ENCODE measurements at regions not wholly inside any gene's neighbourhood (a gene's known extent, or its start where the extent isn't known, plus 50 kb on each side); places are given as distances from the start of the nearest gene placed in this dataset.

DNA sequence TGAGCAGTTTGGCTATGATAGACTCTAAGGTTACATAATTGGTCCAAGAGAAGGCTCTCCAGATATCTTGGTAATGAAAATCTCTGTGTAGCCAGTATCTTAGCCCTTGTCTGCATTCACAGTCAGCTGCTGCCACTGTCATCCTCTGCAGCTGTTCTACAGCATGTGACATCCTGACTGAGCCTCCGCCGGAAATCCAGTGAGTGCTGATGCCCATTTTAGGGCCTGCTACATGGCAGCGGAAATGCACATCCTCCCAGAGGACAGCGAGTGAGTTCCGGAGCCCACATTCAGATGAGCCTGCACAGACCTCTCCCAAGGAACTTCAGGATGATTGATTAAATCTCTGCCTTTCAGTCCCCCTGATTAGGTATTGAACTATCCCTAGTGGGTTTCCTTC lies 237.1 kb downstream of the HHIPL2 start:
- peak overlapping the region; percentile 4 for H3K56ac ChIP-seq (replicated peaks; ENCODE audit: insufficient read length, low read depth, low read length)
- TF ChIP-seq SRF (IDR thresholded peaks at IDR 0.05; ENCODE audit: low read depth, low read length) (peak; percentile 69), POU5F1 (IDR thresholded peaks at IDR 0.05; ENCODE audit: low read depth, low read length) (no peak)
- ChIA-PET CTCF (ENCODE audit: partially characterized antibody) (no interaction called here), POLR2A (ENCODE audit: partially characterized antibody) (no interaction called here)
- no peaks in the 10 kb centered on the region for H3K23me2 ChIP-seq (ENCODE audit: low read depth, low read length)
- no peak overlapping the region for H4K8ac ChIP-seq (ENCODE audit: extremely low read depth, insufficient read depth, low read length)
- no peak overlapping the region for H2BK20ac ChIP-seq (ENCODE audit: low read length)
- H3K18ac ChIP-seq (ENCODE audit: extremely low read depth, low read length): no peak overlapping the region
- no peak overlapping the region for H3K4ac ChIP-seq (replicated peaks; ENCODE audit: insufficient read length, low read depth, low read length)
- H2AFZ ChIP-seq (ENCODE audit: low read length): peak overlapping the region; percentile 15; the same call in 1 of the 2 replicates
- no peak overlapping the region for H2AK5ac ChIP-seq (ENCODE audit: low read depth, low read length)
- no peaks in the 10 kb centered on the region for H4K20me1 ChIP-seq (replicated peaks in 1 of 2; ENCODE audit: control insufficient read depth in 1 of 2, insufficient read depth in 2 of 2, low read length in 2 of 2)
- H3K23ac ChIP-seq (ENCODE audit: insufficient read length): no peak overlapping the region
- no peaks in the 10 kb centered on the region for H3K27me3 ChIP-seq (replicated peaks in 1 of 4; ENCODE audit: control insufficient read depth in 3 of 4, extremely low read depth in 1 of 4, insufficient read depth in 3 of 4, low read length in 3 of 4)
- H3K4me2 ChIP-seq (ENCODE audit: insufficient read depth in 1 of 2, low read depth in 2 of 2, low read length in 2 of 2): no peak overlapping the region
- H2BK120ac ChIP-seq (replicated peaks; ENCODE audit: low read depth, low read length): no peak overlapping the region
- H2BK5ac ChIP-seq (ENCODE audit: low read depth, low read length): no peak overlapping the region
- no peak overlapping the region for H3K14ac ChIP-seq (ENCODE audit: insufficient read length)
- no peak for FAIRE-seq
- H3K27ac ChIP-seq (ENCODE audit: low read depth, low read length): no peak overlapping the region
- 88% methylated on average over 5 of the region's 5 CpGs; no CpG with 5 or more reads in 1 of the 2 experiments for WGBS, 2 experiments (ENCODE audit: extremely low coverage in 1 of 2, insufficient coverage in 1 of 2, insufficient read length in 1 of 2, insufficient replicate concordance in 2 of 2, low coverage in 1 of 2, low lambda C conversion rate in 2 of 2, missing lambda C conversion rate in 1 of 2)
- H3K79me1 ChIP-seq (ENCODE audit: low read depth, low read length): no peaks in the 10 kb centered on the region
- no peak overlapping the region for H4K91ac ChIP-seq (replicated peaks; ENCODE audit: insufficient read length, low read length)
- no peaks in the 10 kb centered on the region for H3K36me3 ChIP-seq (ENCODE audit: control insufficient read depth in 2 of 4, insufficient read depth in 4 of 4, low read length in 3 of 4)
- H3K4me1 ChIP-seq (replicated peaks in 1 of 4; ENCODE audit: control insufficient read depth in 3 of 4, insufficient read depth in 4 of 4, low read length in 3 of 4): no peaks in the 10 kb centered on the region
- no peak for DNase-seq (ENCODE audit: low read depth in 1 of 2, low spot score in 2 of 2)
- no peak overlapping the region for H4K5ac ChIP-seq (ENCODE audit: insufficient read length, low read depth, low read length)
- no peaks in the 10 kb centered on the region for H3K9me3 ChIP-seq (ENCODE audit: insufficient read depth in 2 of 2, low read depth in 1 of 2, low read length in 1 of 2)
- H3K9ac ChIP-seq (replicated peaks in 1 of 4; ENCODE audit: extremely low read depth in 1 of 4, low read depth in 3 of 4, low read length in 3 of 4): no peak overlapping the region
- H2BK15ac ChIP-seq (ENCODE audit: low read length): no peak overlapping the region
- H3K79me2 ChIP-seq (ENCODE audit: control insufficient read depth in 1 of 2, insufficient read depth in 2 of 2, low read length in 2 of 2): no peaks in the 10 kb centered on the region
- no peak overlapping the region for H3K4me3 ChIP-seq (ENCODE audit: extremely low read depth in 1 of 4, insufficient read depth in 2 of 4, low read depth in 3 of 4, low read length in 4 of 4)
- H2BK12ac ChIP-seq (ENCODE audit: low read depth, low read length): no peak overlapping the region

Data from H1 (cell line).